HepG2 (cell line): ENCODE measurements at regions not wholly inside any gene's neighbourhood (a gene's known extent, or its start where the extent isn't known, plus 50 kb on each side); places are given as distances from the start of the nearest gene placed in this dataset.

Experiments
- ATAC-seq: fragments of 200-7000 bp; cut with Tn5 transposase; 3 replicates; pipeline ENCODE4 v1.9.1; 2020; ENCODE audit warnings: mild to moderate bottlenecking, moderate library complexity
- BruUV-seq: library from RNA; stranded (reverse); fragments of 400-500 nt; replicated peaks from 2 replicates; lab custom pipeline; 2021; lab: Mats Ljungman, UMichigan
- CTCF ChIA-PET: fragments of 300-600 bp; formaldehyde crosslinking; extraction: SDS; loops from one replicate; lab custom pipeline; 2021; ENCODE audit warnings: low total read pairs, inconsistent platforms, low intra/inter-chr PET ratio; lab: Yijun Ruan, JAX
- POLR2A ChIA-PET: fragments of 350-600 bp; sonication (Branson Sonifier 250); formaldehyde crosslinking; loops from one replicate; lab custom pipeline; 2020; ENCODE audit warnings: antibody characterized with exemption, inconsistent platforms; lab: Yijun Ruan, JAX
- DNase-seq: peaks from one replicate; pipeline ENCODE4 v3.0.0-alpha.2; 2015; ENCODE audit warnings: low spot score
- FAIRE-seq: peaks from 3 replicates; lab custom pipeline; 2011; peaks lifted over from hg19 to GRCh38; lab: Jason Lieb, UNC
- H2AFZ ChIP-seq: one replicate; pipeline ENCODE4 v1.6.1; 2011; ENCODE audit warnings: low read length, inconsistent platforms
- H3K27ac ChIP-seq: fragments of 300-600 bp; 3 replicates; pipeline ENCODE4 v1.8.0; 2011; ENCODE audit warnings: mixed run types, mild to moderate bottlenecking, mixed read lengths, low read length, inconsistent platforms; ENCODE audit not compliant: insufficient read depth; ENCODE audit errors: extremely low read length
- H3K27me3 ChIP-seq, 2 experiments: fragments of 200-600 bp in 1 of 2; 2 replicates in 1 of 2; 3 replicates in 1 of 2; pipeline versions ENCODE4 v1.6.0 to v1.8.0; 2011; ENCODE audit warnings: low read length in 2 of 2, mild to moderate bottlenecking in 2 of 2, moderate library complexity in 2 of 2, inconsistent platforms in 1 of 2; ENCODE audit not compliant: insufficient read depth in 2 of 2, control insufficient read depth in 1 of 2
- H3K36me3 ChIP-seq, 2 experiments: fragments of 200-600 bp in 1 of 2; replicated peaks in 1 of 2; 2 replicates in 1 of 2; 3 replicates in 1 of 2; pipeline versions ENCODE4 v1.5.1 to v1.8.0; 2011; ENCODE audit warnings: low read length in 2 of 2, inconsistent platforms in 1 of 2; ENCODE audit not compliant: insufficient read depth in 2 of 2, control insufficient read depth in 1 of 2
- H3K4me1 ChIP-seq: 2 replicates; pipeline ENCODE4 v1.5.1; 2012; ENCODE audit warnings: low read length, inconsistent platforms; ENCODE audit not compliant: insufficient read depth
- H3K4me2 ChIP-seq: 2 replicates; pipeline ENCODE4 v1.6.0; 2011; ENCODE audit warnings: low read depth, low read length, inconsistent platforms
- H3K4me3 ChIP-seq, 3 experiments: fragments of 200-600 bp in 1 of 3; sonication (generic), shearing (Covaris generic) in 1 of 3; replicated peaks in 1 of 3; 2 replicates each; pipeline ENCODE4 v1.5.1; 2011 to 2016; ENCODE audit warnings: low read length in 3 of 3, inconsistent platforms in 2 of 3, low read depth in 2 of 3, mild to moderate bottlenecking in 2 of 3, control low read depth in 1 of 3, mixed read lengths in 1 of 3; ENCODE audit not compliant: insufficient read depth in 1 of 3
- H3K79me2 ChIP-seq: one replicate; pipeline ENCODE4 v1.6.1; 2011; ENCODE audit warnings: low read length, inconsistent platforms; ENCODE audit not compliant: insufficient read depth
- H3K9ac ChIP-seq: 2 replicates; pipeline ENCODE4 v1.6.0; 2011; ENCODE audit warnings: mild to moderate bottlenecking, low read depth, low read length, inconsistent platforms; ENCODE audit not compliant: insufficient read depth
- H3K9me3 ChIP-seq: 2 replicates; pipeline ENCODE4 v1.5.1; 2012; ENCODE audit warnings: mild to moderate bottlenecking, low read length
- H4K20me1 ChIP-seq: 2 replicates; pipeline ENCODE4 v1.6.0; 2011; ENCODE audit warnings: inconsistent platforms, mild to moderate bottlenecking, low read length, moderate library complexity; ENCODE audit not compliant: insufficient read depth
- DMAP1 ChIP-seq: IDR thresholded peaks from 2 replicates; pipeline ENCODE4 v1.6.1; 2016
- DRAP1 ChIP-seq: IDR thresholded peaks from 2 replicates; pipeline ENCODE4 v1.6.1; 2016; ENCODE audit warnings: missing genetic modification reagents, missing compliant biosample characterization
- HOXA7 ChIP-seq: sonication (generic); formaldehyde crosslinking; IDR thresholded peaks from 2 replicates; pipeline ENCODE4 v1.8.1; 2022; ENCODE audit warnings: mild to moderate bottlenecking, missing genetic modification reagents, moderate library complexity
- KLF9 ChIP-seq: IDR thresholded peaks from 2 replicates; pipeline ENCODE4 v1.6.1; 2016; ENCODE audit warnings: low read depth
- KMT2A ChIP-seq: sonication (generic); formaldehyde crosslinking; IDR thresholded peaks from 2 replicates; pipeline ENCODE4 v1.4.0; 2020; ENCODE audit warnings: missing genetic modification reagents
- NFE2 ChIP-seq: sonication (generic); formaldehyde crosslinking; IDR thresholded peaks from 2 replicates; pipeline ENCODE4 v1.4.0; 2020; ENCODE audit warnings: missing genetic modification reagents
- PHF21A ChIP-seq: sonication (generic); formaldehyde crosslinking; IDR thresholded peaks from 2 replicates; pipeline ENCODE4 v1.5.0; 2020; ENCODE audit warnings: mild to moderate bottlenecking, missing genetic modification reagents
- RBAK ChIP-seq: sonication (generic); formaldehyde crosslinking; IDR thresholded peaks from 2 replicates; pipeline ENCODE4 v1.5.1; 2020; ENCODE audit warnings: mild to moderate bottlenecking, missing genetic modification reagents
- SP140L ChIP-seq: sonication (generic); formaldehyde crosslinking; IDR thresholded peaks from 2 replicates; pipeline ENCODE4 v1.4.0; 2020; ENCODE audit warnings: missing genetic modification reagents, borderline replicate concordance
- TFAP4 ChIP-seq: sonication (generic); IDR thresholded peaks from 2 replicates; pipeline ENCODE4 v1.6.1; 2016; ENCODE audit warnings: low read depth, borderline replicate concordance
- ZNF652 ChIP-seq: IDR thresholded peaks from 2 replicates; pipeline ENCODE4 v1.6.1; 2016; ENCODE audit warnings: low read depth, borderline replicate concordance
- WGBS: methylation state at CpG from one replicate; pipeline ENCODE4 v1.1.6; 2017; ENCODE audit warnings: low lambda C conversion rate; 5-methylcytosine and 5-hydroxymethylcytosine counted together
- in situ Hi-C: cut with HindIII; loops from 2 replicates; pipeline ENCODE4 v1.10.0; 2017; ENCODE audit warnings: low pct_unique_long_range_greater_than_20kb; ENCODE audit not compliant: extremely low pct_ligation_motif_present
- intact Hi-C: fragments of 100-400 bp; cut with micrococcal nuclease; formaldehyde crosslinking; loops from one replicate; pipeline ENCODE4 v1.10.0; 2022; ENCODE audit not compliant: unreplicated experiment
- TF ChIP-seq, protein P1 (sequence below): sonication (generic); formaldehyde crosslinking; IDR thresholded peaks from 2 replicates; pipeline ENCODE4 v1.5.1; 2020; ENCODE audit warnings: mild to moderate bottlenecking, missing genetic modification reagents, moderate library complexity
- TF ChIP-seq, protein P2 (sequence below): sonication (generic); formaldehyde crosslinking; IDR thresholded peaks from 2 replicates; pipeline ENCODE4 v1.5.0; 2020; ENCODE audit warnings: mild to moderate bottlenecking, missing genetic modification reagents
- TF ChIP-seq, protein P3 (sequence below): IDR thresholded peaks from 2 replicates; pipeline ENCODE4 v1.6.1; 2016; ENCODE audit warnings: control low read depth

DNA sequence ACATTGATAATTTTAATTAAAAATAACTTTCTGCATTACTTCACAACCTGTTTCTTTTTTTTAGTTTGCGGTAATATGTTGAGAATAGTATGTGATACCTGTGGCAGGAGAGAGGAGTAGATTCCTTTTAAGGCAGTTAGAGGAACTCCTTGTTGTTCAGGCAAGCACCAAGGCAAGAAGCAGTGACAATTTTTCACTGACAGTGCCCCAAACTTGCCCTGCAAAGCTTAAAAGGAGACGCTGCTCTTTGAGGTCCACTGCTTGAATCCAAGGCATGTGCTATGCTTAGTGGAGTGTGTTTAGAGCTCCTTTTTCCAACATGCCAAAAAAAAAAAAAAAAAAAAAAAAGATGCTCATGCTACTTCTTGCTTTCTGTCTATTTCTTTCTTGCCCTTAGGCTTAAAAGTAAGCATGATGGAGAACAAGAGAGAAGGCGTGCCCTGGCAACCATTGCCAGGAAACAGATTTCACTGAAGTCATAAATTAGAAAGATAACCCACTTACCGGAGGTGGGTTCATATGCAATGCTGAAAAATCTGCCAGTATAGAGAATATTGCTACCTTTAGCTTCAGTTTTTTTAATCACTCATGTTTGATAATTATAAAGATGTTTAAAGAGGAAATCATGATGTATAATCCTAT, 58.3 kb upstream of the DYRK2 start:
- H2AFZ ChIP-seq, result no peak overlapping the region
- H3K4me3 ChIP-seq, result no peak overlapping the region
- CTCF ChIA-PET, result no interaction called here
- FAIRE-seq, result no peak
- no peaks in the 10 kb centered on the region for H3K36me3 ChIP-seq
- WGBS, result 37% methylated on average over 4 of the region's 4 CpGs
- POLR2A ChIA-PET, result no interaction called here
- no peak for ATAC-seq
- no peaks in the 10 kb centered on the region for H3K9me3 ChIP-seq
- no peak overlapping the region for H3K9ac ChIP-seq
- intact Hi-C loops (no loop called here), in situ Hi-C loops (no loop called here)
- H3K79me2 ChIP-seq, result no peaks in the 10 kb centered on the region
- no peak overlapping the region for H3K4me2 ChIP-seq
- no peak overlapping the region for H3K27ac ChIP-seq
- H4K20me1 ChIP-seq, result no peaks in the 10 kb centered on the region
- no TSS peak for BruUV-seq
- H3K27me3 ChIP-seq, result peaks cover 0 to 8% of the 10 kb centered on the region in 2 experiments; a peak in 3 of 5 replicates
- DNase-seq, result no peak
- no peaks in the 10 kb centered on the region for H3K4me1 ChIP-seq
- TF ChIP-seq HOXA7 (CRISPR knock-in tag), result no peak
- TF ChIP-seq ZNF652 (CRISPR knock-in tag), result no peak
- TF ChIP-seq RBAK, result no peak
- TF ChIP-seq, protein P1, sequence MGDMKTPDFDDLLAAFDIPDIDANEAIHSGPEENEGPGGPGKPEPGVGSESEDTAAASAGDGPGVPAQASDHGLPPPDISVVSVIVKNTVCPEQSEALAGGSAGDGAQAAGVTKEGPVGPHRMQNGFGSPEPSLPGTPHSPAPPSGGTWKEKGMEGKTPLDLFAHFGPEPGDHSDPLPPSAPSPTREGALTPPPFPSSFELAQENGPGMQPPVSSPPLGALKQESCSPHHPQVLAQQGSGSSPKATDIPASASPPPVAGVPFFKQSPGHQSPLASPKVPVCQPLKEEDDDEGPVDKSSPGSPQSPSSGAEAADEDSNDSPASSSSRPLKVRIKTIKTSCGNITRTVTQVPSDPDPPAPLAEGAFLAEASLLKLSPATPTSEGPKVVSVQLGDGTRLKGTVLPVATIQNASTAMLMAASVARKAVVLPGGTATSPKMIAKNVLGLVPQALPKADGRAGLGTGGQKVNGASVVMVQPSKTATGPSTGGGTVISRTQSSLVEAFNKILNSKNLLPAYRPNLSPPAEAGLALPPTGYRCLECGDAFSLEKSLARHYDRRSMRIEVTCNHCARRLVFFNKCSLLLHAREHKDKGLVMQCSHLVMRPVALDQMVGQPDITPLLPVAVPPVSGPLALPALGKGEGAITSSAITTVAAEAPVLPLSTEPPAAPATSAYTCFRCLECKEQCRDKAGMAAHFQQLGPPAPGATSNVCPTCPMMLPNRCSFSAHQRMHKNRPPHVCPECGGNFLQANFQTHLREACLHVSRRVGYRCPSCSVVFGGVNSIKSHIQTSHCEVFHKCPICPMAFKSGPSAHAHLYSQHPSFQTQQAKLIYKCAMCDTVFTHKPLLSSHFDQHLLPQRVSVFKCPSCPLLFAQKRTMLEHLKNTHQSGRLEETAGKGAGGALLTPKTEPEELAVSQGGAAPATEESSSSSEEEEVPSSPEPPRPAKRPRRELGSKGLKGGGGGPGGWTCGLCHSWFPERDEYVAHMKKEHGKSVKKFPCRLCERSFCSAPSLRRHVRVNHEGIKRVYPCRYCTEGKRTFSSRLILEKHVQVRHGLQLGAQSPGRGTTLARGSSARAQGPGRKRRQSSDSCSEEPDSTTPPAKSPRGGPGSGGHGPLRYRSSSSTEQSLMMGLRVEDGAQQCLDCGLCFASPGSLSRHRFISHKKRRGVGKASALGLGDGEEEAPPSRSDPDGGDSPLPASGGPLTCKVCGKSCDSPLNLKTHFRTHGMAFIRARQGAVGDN (CRISPR knock-in tag), result no peak
- TF ChIP-seq SP140L (CRISPR knock-in tag), result no peak
- no peak for TF ChIP-seq DMAP1 (CRISPR knock-in tag)
- TF ChIP-seq, protein P2, sequence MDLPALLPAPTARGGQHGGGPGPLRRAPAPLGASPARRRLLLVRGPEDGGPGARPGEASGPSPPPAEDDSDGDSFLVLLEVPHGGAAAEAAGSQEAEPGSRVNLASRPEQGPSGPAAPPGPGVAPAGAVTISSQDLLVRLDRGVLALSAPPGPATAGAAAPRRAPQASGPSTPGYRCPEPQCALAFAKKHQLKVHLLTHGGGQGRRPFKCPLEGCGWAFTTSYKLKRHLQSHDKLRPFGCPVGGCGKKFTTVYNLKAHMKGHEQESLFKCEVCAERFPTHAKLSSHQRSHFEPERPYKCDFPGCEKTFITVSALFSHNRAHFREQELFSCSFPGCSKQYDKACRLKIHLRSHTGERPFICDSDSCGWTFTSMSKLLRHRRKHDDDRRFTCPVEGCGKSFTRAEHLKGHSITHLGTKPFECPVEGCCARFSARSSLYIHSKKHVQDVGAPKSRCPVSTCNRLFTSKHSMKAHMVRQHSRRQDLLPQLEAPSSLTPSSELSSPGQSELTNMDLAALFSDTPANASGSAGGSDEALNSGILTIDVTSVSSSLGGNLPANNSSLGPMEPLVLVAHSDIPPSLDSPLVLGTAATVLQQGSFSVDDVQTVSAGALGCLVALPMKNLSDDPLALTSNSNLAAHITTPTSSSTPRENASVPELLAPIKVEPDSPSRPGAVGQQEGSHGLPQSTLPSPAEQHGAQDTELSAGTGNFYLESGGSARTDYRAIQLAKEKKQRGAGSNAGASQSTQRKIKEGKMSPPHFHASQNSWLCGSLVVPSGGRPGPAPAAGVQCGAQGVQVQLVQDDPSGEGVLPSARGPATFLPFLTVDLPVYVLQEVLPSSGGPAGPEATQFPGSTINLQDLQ (CRISPR knock-in tag), result no peak
- TF ChIP-seq, protein P3, sequence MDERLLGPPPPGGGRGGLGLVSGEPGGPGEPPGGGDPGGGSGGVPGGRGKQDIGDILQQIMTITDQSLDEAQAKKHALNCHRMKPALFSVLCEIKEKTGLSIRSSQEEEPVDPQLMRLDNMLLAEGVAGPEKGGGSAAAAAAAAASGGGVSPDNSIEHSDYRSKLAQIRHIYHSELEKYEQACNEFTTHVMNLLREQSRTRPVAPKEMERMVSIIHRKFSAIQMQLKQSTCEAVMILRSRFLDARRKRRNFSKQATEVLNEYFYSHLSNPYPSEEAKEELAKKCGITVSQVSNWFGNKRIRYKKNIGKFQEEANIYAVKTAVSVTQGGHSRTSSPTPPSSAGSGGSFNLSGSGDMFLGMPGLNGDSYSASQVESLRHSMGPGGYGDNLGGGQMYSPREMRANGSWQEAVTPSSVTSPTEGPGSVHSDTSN, result no peak
- no peak for TF ChIP-seq KMT2A
- no peak for TF ChIP-seq DRAP1
- no peak for TF ChIP-seq PHF21A (CRISPR knock-in tag)
- no peak for TF ChIP-seq KLF9 (CRISPR knock-in tag)
- TF ChIP-seq TFAP4, result no peak
- TF ChIP-seq NFE2 (CRISPR knock-in tag), result no peak
